SK-N-SH (cell line): ENCODE measurements at regions not wholly inside any gene's neighbourhood (a gene's known extent, or its start where the extent isn't known, plus 50 kb on each side); places are given as distances from the start of the nearest gene placed in this dataset.

Source experiments
- CTCF ChIA-PET: fragments of 300-600, 350-600 bp; formaldehyde crosslinking; extraction: SDS; loops from one replicate; lab custom pipeline; 2021; lab: Yijun Ruan, JAX
- POLR2A ChIA-PET: fragments of 350-600 bp; sonication (Branson Sonifier 250); formaldehyde crosslinking; extraction: SDS; loops from one replicate; lab custom pipeline; 2020; ENCODE audit warnings: antibody characterized with exemption, inconsistent platforms; lab: Yijun Ruan, JAX
- DNase-seq: peaks from one replicate; pipeline ENCODE4 v3.0.0; 2012
- H2AFZ ChIP-seq: fragments of 200-600 bp; sonication (generic); 2 replicates; pipeline ENCODE4 v1.8.1; 2016; ENCODE audit warnings: antibody characterized with exemption, mild to moderate bottlenecking, low read depth
- H3F3A ChIP-seq: fragments of 200-600 bp; sonication (generic); replicated peaks from 2 replicates; pipeline ENCODE3; 2016; ENCODE audit warnings: antibody characterized with exemption, mild to moderate bottlenecking; ENCODE audit not compliant: insufficient read depth
- H3K27ac ChIP-seq, 2 experiments: fragments of 200-500 bp in 1 of 2; fragments of 200-600 bp in 1 of 2; sonication (Bioruptor generic) in 1 of 2; sonication (generic), shearing (Covaris generic) in 1 of 2; 2 replicates each; pipeline versions ENCODE4 v1.5.1 to v1.6.1; 2014 to 2016; ENCODE audit warnings: low read depth in 2 of 2, inconsistent platforms in 1 of 2, low read length in 1 of 2, mild to moderate bottlenecking in 1 of 2, mixed read lengths in 1 of 2
- H3K27me3 ChIP-seq: fragments of 200-600 bp; sonication (generic), shearing (Covaris generic); 2 replicates; pipeline ENCODE4 v1.6.1; 2016; ENCODE audit warnings: mixed run types; ENCODE audit not compliant: insufficient read depth
- H3K36me3 ChIP-seq, 2 experiments: fragments of 200-500 bp in 1 of 2; fragments of 200-600 bp in 1 of 2; sonication (Bioruptor generic) in 1 of 2; sonication (generic) in 1 of 2; replicated peaks in 1 of 2; 2 replicates each; pipeline versions ENCODE3 to v1.5.1; 2014 to 2016; ENCODE audit warnings: low read length in 1 of 2, mild to moderate bottlenecking in 1 of 2; ENCODE audit not compliant: insufficient read depth in 2 of 2, control insufficient read depth in 1 of 2
- H3K4me1 ChIP-seq, 2 experiments: fragments of 200-500 bp in 1 of 2; fragments of 200-600 bp in 1 of 2; sonication (Bioruptor generic) in 1 of 2; sonication (generic), shearing (Covaris generic) in 1 of 2; 2 replicates each; pipeline versions ENCODE4 v1.5.1 to v1.6.1; 2014 to 2016; ENCODE audit warnings: low read depth in 1 of 2, low read length in 1 of 2, mixed run types in 1 of 2; ENCODE audit not compliant: insufficient read depth in 2 of 2, control insufficient read depth in 1 of 2
- H3K4me2 ChIP-seq: fragments of 200-600 bp; sonication (generic), shearing (Covaris generic); 2 replicates; pipeline ENCODE4 v1.6.1; 2017; ENCODE audit warnings: mixed run types
- H3K4me3 ChIP-seq, 2 experiments: fragments of 200-500 bp in 1 of 2; fragments of 200-600 bp in 1 of 2; sonication (Bioruptor generic) in 1 of 2; sonication (generic), shearing (Covaris generic) in 1 of 2; 2 replicates each; pipeline versions ENCODE4 v1.5.1 to v1.8.1; 2014 to 2016; ENCODE audit warnings: low read depth in 2 of 2, inconsistent platforms in 1 of 2, low read length in 1 of 2, mild to moderate bottlenecking in 1 of 2, mixed read lengths in 1 of 2, moderate library complexity in 1 of 2
- H3K79me2 ChIP-seq: fragments of 200-600 bp; sonication (generic); 2 replicates; pipeline ENCODE4 v1.8.1; 2017; ENCODE audit warnings: mild to moderate bottlenecking; ENCODE audit not compliant: insufficient read depth
- H3K9ac ChIP-seq: fragments of 200-600 bp; sonication (generic); 2 replicates; pipeline ENCODE4 v1.6.1; 2017; ENCODE audit warnings: mixed run types
- H3K9me2 ChIP-seq: fragments of 200-600 bp; sonication (generic); 2 replicates; pipeline ENCODE4 v1.6.1; 2017; ENCODE audit warnings: mixed run types
- H3K9me3 ChIP-seq: fragments of 200-600 bp; sonication (generic); 2 replicates; pipeline ENCODE4 v1.6.1; 2017; ENCODE audit warnings: mixed run types, mild to moderate bottlenecking, moderate library complexity
- H4K20me1 ChIP-seq: fragments of 200-600 bp; sonication (generic); 2 replicates; pipeline ENCODE4 v1.6.1; 2017; ENCODE audit warnings: mild to moderate bottlenecking, mixed run types; ENCODE audit not compliant: insufficient read depth
- CHD2 ChIP-seq: fragments of 150-350 bp; IDR thresholded peaks from 2 replicates; pipeline ENCODE4 v1.6.1; 2018; ENCODE audit warnings: low read length; ENCODE audit not compliant: partially characterized antibody
- ELF1 ChIP-seq: IDR thresholded peaks from 2 replicates; pipeline ENCODE4 v1.4.0; 2012
- FOXJ3 ChIP-seq: sonication (generic); formaldehyde crosslinking; IDR thresholded peaks from 2 replicates; pipeline ENCODE4 v1.5.1; 2020; ENCODE audit warnings: mild to moderate bottlenecking, missing genetic modification reagents
- FOXM1 ChIP-seq: IDR thresholded peaks from 2 replicates; pipeline ENCODE4 v1.4.0; 2012; ENCODE audit warnings: low read depth, mild to moderate bottlenecking
- IRF3 ChIP-seq: fragments of 150-350 bp; IDR thresholded peaks from 2 replicates; pipeline ENCODE4 v1.6.1; 2016; ENCODE audit warnings: mild to moderate bottlenecking, low read depth, low read length
- MXI1 ChIP-seq: IDR thresholded peaks from 2 replicates; pipeline ENCODE4 v1.6.1; 2012; ENCODE audit warnings: mild to moderate bottlenecking, low read depth, low read length, improper control_type of control experiment
- NFIC ChIP-seq: IDR thresholded peaks from 2 replicates; pipeline ENCODE4 v1.4.0; 2012; ENCODE audit warnings: borderline replicate concordance
- NRF1 ChIP-seq: IDR thresholded peaks from 2 replicates; pipeline ENCODE4 v1.6.1; 2012; ENCODE audit warnings: low read depth, mild to moderate bottlenecking, low read length
- RFX5 ChIP-seq: IDR thresholded peaks from 2 replicates; pipeline ENCODE4 v1.6.1; 2012; ENCODE audit warnings: mild to moderate bottlenecking, improper control_type of control experiment, low read length
- RXRA ChIP-seq: IDR thresholded peaks from 2 replicates; pipeline ENCODE4 v1.4.0; 2012; ENCODE audit warnings: low read depth, mild to moderate bottlenecking, borderline replicate concordance
- SIN3A ChIP-seq: IDR thresholded peaks from 2 replicates; pipeline ENCODE4 v1.6.1; 2012; ENCODE audit warnings: low read depth, mild to moderate bottlenecking, low read length, moderate library complexity, borderline replicate concordance
- SMC3 ChIP-seq: IDR thresholded peaks from 2 replicates; pipeline ENCODE4 v1.6.1; 2012; ENCODE audit warnings: low read depth, low read length, improper control_type of control experiment
- TAF1 ChIP-seq: IDR thresholded peaks from 2 replicates; pipeline ENCODE4 v1.6.1; 2012; ENCODE audit warnings: low read depth, mild to moderate bottlenecking, low read length, moderate library complexity, borderline replicate concordance
- TEAD4 ChIP-seq: IDR thresholded peaks from 2 replicates; pipeline ENCODE4 v1.4.0; 2012; ENCODE audit warnings: mild to moderate bottlenecking, borderline replicate concordance; ENCODE audit not compliant: insufficient read depth
- WGBS: methylation state at CpG from one replicate; pipeline ENCODE4 v1.1.6; 2017; ENCODE audit warnings: low lambda C conversion rate; 5-methylcytosine and 5-hydroxymethylcytosine counted together
- TF ChIP-seq, protein P1 (sequence below): IDR thresholded peaks from 2 replicates; pipeline ENCODE4; 2012
- TF ChIP-seq, protein P2 (sequence below): IDR thresholded peaks from 2 replicates; pipeline ENCODE4 v1.4.0; 2012; ENCODE audit warnings: low read depth, borderline replicate concordance

DNA sequence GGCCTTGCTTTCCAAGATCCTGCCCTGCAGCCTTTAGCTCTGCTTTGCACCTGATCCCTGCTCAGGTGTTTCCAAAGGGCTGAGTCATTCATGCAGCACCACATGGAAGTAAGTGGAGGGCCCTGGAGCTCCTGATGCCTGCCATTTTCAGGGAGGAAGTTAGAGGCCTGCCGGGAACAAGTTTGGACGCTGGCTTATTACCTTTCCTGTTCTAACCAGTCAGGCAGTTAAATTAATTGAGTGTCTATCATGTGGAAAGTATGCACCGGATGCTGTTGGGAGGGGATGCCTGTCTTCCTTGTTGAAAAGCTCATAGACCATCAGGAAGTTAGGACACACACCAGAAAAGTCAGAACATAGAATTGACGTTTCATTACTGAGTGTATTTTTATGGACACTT is 73.7 kb upstream of the PLET1 start:
- Histone ChIP-seq H3K9me3 (no peaks in the 10 kb centered on the region), H2AFZ (no peak overlapping the region), H4K20me1 (no peaks in the 10 kb centered on the region), H3K27me3 (no peaks in the 10 kb centered on the region; the same call in 1 of the 2 replicates), H3K4me3 (no peak overlapping the region), H3K27ac (no peak overlapping the region), H3K9me2 (no peaks in the 10 kb centered on the region), H3K79me2 (no peaks in the 10 kb centered on the region), H3K9ac (no peak overlapping the region), H3K4me2 (no peak overlapping the region), H3F3A (no peaks in the 10 kb centered on the region)
- DNase-seq: no peak
- ChIA-PET POLR2A (no interaction called here), CTCF (no interaction called here)
- no peak for TF ChIP-seq ELF1
- TF ChIP-seq MXI1: no peak
- TF ChIP-seq, all 33 proteins: peak for 0
- WGBS: 73% methylated on average over 4 of the region's 4 CpGs
- Histone ChIP-seq H3K4me1 (no peaks in the 10 kb centered on the region; a peak in 1 of 4 replicates), H3K36me3 (no peaks in the 10 kb centered on the region)

DNA sequence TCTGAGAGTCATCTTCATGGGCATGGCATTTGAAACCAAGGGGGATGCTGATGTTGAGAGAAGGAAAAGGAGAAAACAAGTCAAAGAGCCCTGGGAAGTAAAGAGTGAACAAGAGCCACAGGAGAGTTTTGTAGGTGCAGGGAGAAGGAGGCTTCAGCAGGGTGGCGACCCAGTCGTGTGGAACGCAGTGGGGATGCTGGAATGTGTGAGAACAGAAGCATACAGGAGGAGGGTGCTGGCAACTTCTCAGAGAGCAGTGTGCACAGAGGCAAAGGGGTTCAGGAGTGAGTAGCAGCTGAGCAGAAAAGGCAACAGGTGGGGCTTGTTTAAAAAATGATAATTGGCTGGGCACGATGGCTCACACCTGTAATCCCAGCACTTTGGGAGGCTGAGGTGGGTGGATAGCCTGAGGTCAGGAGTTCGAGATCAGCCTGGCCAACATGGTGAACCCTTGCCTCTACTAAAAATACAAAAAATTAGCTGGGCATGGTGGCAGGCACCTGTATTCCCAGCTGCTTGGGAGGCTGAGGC is 75.8 kb upstream of the PLET1 start:
- CTCF ChIA-PET: no interaction called here
- H4K20me1 ChIP-seq: no peaks in the 10 kb centered on the region
- no peak overlapping the region for H3K4me3 ChIP-seq

More for the DNA sequence above, 75.8 kb upstream of the PLET1 start:
- no peaks in the 10 kb centered on the region for H3F3A ChIP-seq
- DNase-seq: no peak
- 49% methylated on average over 5 of the region's 5 CpGs for WGBS
- no peak overlapping the region for H2AFZ ChIP-seq
- H3K27me3 ChIP-seq: no peaks in the 10 kb centered on the region; the same call in 1 of the 2 replicates
- no peaks in the 10 kb centered on the region for H3K9me3 ChIP-seq
- H3K4me2 ChIP-seq: no peak overlapping the region
- no peaks in the 10 kb centered on the region; a peak in 1 of 4 replicates for H3K4me1 ChIP-seq
- no peak overlapping the region for H3K27ac ChIP-seq
- H3K9me2 ChIP-seq: no peaks in the 10 kb centered on the region
- POLR2A ChIA-PET: no interaction called here
- no peaks in the 10 kb centered on the region for H3K79me2 ChIP-seq
- no peak overlapping the region for H3K9ac ChIP-seq
- TF ChIP-seq, protein P1, sequence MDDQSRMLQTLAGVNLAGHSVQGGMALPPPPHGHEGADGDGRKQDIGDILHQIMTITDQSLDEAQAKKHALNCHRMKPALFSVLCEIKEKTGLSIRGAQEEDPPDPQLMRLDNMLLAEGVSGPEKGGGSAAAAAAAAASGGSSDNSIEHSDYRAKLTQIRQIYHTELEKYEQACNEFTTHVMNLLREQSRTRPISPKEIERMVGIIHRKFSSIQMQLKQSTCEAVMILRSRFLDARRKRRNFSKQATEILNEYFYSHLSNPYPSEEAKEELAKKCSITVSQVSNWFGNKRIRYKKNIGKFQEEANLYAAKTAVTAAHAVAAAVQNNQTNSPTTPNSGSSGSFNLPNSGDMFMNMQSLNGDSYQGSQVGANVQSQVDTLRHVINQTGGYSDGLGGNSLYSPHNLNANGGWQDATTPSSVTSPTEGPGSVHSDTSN: no peak
- TF ChIP-seq SMC3 (no peak), RFX5 (no peak), TAF1 (no peak), SIN3A (no peak), NRF1 (no peak), NFIC (no peak), IRF3 (no peak), FOXM1 (no peak), FOXJ3 (CRISPR knock-in tag) (no peak), RXRA (no peak), CHD2 (no peak), TEAD4 (no peak)
- TF ChIP-seq, protein P2, sequence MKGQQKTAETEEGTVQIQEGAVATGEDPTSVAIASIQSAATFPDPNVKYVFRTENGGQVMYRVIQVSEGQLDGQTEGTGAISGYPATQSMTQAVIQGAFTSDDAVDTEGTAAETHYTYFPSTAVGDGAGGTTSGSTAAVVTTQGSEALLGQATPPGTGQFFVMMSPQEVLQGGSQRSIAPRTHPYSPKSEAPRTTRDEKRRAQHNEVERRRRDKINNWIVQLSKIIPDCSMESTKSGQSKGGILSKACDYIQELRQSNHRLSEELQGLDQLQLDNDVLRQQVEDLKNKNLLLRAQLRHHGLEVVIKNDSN: no peak
- TF ChIP-seq, all 33 proteins: peak for 0
- no peaks in the 10 kb centered on the region for H3K36me3 ChIP-seq
